ENCODE measurements at regions not wholly inside any gene's neighbourhood (a gene's known extent, or its start where the extent isn't known, plus 50 kb on each side); places are given as distances from the start of the nearest gene placed in this dataset.
"Not testable (repeated sequence)": the region's sequence is repeated elsewhere in the genome, so short reads cannot be mapped to it uniquely, and the experiment has no call there.

GRCh38 chr7:27412164-27412563 lies 169.6 kb downstream of the EVX1 start:
- no peak for DNase-seq

- DNase-seq = no peak
Observed at GRCh38 chr7:27418541-27418940, 175.9 kb downstream of the EVX1 start.

GRCh38 chr7:27419581-27420177 lies 177.1 kb downstream of the EVX1 start:
- DNase-seq = no peak

- DNase-seq = no peak
Observed at GRCh38 chr7:27420702-27421101, 178.1 kb downstream of the EVX1 start.

- DNase-seq = no peak
Observed at GRCh38 chr7:27423290-27423689, 180.7 kb downstream of the EVX1 start.

- DNase-seq = no peak
Observed at GRCh38 chr7:27423821-27424220, 181.2 kb downstream of the EVX1 start.

GRCh38 chr7:27424231-27424630 lies 181.6 kb downstream of the EVX1 start:
- DNase-seq = no peak

- no peak for DNase-seq
Observed at GRCh38 chr7:27424749-27425148, 182.1 kb downstream of the EVX1 start.

- DNase-seq = no peak
Observed at GRCh38 chr7:27427416-27427815, 184.8 kb downstream of the EVX1 start.

GRCh38 chr7:27430105-27430504 lies 187.5 kb downstream of the EVX1 start:
- no peak for DNase-seq

GRCh38 chr7:27431465-27431864 lies 188.9 kb downstream of the EVX1 start:
- no peak for DNase-seq

- no peak for DNase-seq
Observed at GRCh38 chr7:27433581-27433980, 191.0 kb downstream of the EVX1 start.

- no peak for DNase-seq
Observed at GRCh38 chr7:27434756-27435400, 192.3 kb downstream of the EVX1 start.

- no peak for DNase-seq
Observed at GRCh38 chr7:27435461-27435860, 192.9 kb downstream of the EVX1 start.

GRCh38 chr7:27438881-27439589 lies 196.4 kb downstream of the EVX1 start:
- DNase-seq = no peak

- no peak for DNase-seq
Observed at GRCh38 chr7:27442455-27442854, 199.9 kb downstream of the EVX1 start.

GRCh38 chr7:27449046-27449445 lies 206.4 kb downstream of the EVX1 start:
- DNase-seq = not testable (repeated sequence)

GRCh38 chr7:27453702-27454405 lies 208.8 kb downstream of the HIBADH start:
- no peak for DNase-seq

GRCh38 chr7:27457120-27457519 lies 205.6 kb downstream of the HIBADH start:
- DNase-seq = not testable (repeated sequence)

- not testable (repeated sequence) for DNase-seq
Observed at GRCh38 chr7:27457603-27458565, 204.8 kb downstream of the HIBADH start.

GRCh38 chr7:27459021-27459730 lies 203.5 kb downstream of the HIBADH start:
- DNase-seq = no peak

Measured in renal pelvis (tissue), 1 donor.